NCI-H146 (cell line): ENCODE measurements at regions not wholly inside any gene's neighbourhood (a gene's known extent, or its start where the extent isn't known, plus 50 kb on each side); places are given as distances from the start of the nearest gene placed in this dataset.
A peak's percentile ranks its signal among the peaks of the same experiment; 100 is the strongest.

ENCODE experiments used
- DNase-seq: peaks from one replicate; lab custom pipeline; 2025; lab: John Stamatoyannopoulos, UW

- DNase-seq, result peak; percentile 64
These were observed 192.6 kb upstream of the NAV2 start for GRCh38 chr11:19519912-19520641.

- no peak for DNase-seq
These were observed 193.3 kb upstream of the NAV2 start for GRCh38 chr11:19519353-19519752.

DNA sequence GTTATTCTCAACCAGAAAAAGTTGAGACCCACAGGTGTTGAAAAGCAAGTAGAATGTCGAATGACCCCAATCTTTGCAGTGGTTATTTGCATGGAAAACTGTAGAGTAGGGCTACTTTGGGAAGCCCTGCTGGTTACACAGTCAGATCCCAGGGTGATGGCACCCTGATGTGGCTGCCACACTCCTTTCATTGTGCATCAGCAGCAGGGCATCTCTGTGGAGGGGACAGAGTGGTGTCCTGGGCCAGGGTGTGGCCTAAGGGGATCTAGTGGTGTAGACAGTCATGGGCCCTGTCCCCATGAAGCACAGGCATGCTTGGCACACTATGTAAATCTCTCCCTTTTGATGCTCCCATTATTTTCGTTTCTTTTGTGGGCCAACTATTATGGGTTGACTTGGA is 199.4 kb upstream of the NAV2 start:
- no peak for DNase-seq

DNA sequence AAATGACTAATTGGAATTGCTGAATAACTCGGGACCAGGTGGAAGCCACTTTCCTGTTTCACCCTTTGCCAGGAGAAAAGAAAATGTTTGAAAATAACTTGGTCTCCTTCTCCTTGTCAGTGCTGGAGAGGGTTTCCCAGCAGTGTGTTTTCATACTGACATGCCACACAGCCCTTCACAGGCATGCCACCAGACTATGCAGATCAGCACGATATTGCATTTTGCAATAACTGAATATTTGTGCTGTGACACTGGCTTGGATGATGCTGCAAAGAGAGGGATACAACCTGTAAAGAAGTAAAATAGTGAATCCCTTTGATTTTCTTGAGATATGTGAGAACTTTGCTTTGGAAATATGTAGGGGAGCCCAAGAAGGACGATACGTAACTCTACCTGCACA is 200.0 kb upstream of the NAV2 start:
- DNase-seq, result no peak

DNA sequence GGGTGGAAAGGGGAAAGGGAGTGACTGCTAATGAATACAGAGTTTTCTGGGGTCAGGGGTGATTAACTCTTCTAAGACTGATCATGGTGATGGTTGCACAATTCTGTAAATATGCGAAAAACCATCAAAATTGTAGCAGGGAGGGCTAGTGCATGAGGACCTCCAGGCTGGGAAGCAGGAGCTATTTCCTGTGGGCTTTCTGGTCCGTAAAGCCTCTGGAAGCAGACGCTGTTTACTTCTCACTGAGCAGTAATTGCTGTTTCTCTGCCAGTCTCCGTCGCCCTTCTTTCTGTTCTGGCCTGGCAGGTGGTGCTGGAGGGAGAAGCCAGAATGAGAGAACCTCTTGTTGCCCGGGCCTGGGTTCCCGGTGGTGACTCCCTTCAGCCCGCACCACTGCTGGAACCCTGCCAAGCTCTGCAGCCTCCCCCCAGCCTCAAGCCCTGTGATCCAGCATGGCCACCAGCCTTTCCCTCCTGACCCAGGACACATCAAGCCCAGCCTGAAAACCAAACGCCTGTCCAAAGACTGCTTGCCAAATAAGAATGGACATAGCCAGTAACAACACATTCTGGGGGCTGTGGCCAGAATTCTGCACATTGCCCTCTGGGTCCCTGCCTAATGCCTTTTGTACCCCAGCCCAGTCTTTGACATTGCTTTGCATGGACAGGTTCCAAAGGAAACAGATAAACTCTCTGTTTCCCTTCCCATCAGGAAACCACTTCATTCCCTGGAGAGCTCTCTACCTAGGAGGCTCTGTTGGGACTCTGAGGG is 201.0 kb upstream of the NAV2 start:
- peak; percentile 57 for DNase-seq

DNA sequence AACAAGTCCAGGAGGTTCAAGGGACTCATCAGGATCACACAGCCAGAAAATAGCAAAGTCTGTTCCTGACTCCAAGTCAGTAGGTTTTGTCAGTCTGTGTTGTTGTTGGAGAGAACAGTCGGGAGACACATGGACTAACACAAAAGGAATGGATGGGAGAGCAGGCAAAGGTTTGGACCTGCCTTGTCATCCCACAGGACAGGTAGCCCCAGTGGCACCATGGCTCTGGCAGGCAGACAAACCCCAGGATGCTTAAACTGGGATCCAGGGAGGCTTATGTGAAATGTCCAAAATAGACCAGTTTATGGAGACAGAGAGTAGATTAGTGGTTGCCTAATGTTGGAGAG is 201.6 kb upstream of the NAV2 start:
- DNase-seq, result no peak

GRCh38 chr11:19510468-19510867 is 202.2 kb upstream of the NAV2 start:
- DNase-seq, result no peak

GRCh38 chr11:19509215-19509614 is 203.4 kb upstream of the NAV2 start:
- no peak for DNase-seq

GRCh38 chr11:19508165-19508564 is 204.5 kb upstream of the NAV2 start:
- no peak for DNase-seq

DNA sequence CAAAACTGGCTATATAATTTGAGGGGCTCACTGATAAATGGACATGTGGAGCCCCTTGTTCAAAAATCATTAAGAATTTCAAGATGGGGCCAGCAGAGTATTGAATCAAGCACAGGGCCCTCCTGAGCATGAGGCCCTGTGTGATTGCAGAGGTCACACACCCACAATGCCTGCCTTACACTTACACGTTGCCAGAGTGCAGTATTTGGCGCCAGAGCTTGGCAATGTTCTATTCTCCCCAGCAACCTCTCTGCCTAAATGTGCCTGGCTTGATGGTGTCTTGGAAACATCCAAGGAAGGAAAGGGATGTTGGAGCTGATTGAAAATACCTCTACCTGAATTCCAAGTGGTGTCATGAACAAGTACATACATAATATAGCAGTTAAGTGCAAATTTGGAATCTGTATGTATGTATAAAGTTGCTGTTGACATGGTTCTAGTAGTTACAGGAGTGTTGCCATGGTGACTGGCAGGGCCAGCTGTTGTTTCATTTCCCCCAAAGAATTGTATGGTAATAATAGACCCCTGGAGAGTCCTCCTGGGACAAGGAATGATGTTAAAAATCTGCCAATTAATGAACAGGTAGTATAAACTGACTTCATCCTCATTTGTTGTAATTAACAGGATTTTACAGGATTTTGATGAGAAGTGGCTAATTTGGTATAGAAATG is 205.7 kb upstream of the NAV2 start:
- no peak for DNase-seq

- DNase-seq, result no peak
These were observed 209.9 kb upstream of the NAV2 start for GRCh38 chr11:19502691-19503253.

DNA sequence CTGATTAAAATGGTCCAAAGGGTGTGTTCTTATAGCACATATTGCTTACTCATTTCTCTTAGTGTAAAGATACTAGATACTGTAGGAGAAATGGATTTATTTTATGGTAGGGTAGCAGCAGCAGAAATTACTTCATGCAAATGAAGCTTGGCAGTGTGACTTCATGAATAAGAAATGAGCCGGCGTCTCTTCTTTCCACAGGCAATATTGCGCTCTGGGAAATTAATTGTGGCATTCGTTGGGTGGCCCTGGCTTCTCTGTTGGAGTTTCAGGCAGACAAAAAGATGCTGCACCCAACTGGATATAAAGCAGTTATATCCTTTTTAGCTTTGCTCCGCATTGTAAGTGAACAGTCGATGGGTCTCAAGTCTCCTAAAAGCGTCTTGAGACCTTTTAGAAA is 211.0 kb upstream of the NAV2 start:
- DNase-seq, result no peak

GRCh38 chr11:19499999-19500398 is 212.6 kb upstream of the NAV2 start:
- DNase-seq, result no peak

DNA sequence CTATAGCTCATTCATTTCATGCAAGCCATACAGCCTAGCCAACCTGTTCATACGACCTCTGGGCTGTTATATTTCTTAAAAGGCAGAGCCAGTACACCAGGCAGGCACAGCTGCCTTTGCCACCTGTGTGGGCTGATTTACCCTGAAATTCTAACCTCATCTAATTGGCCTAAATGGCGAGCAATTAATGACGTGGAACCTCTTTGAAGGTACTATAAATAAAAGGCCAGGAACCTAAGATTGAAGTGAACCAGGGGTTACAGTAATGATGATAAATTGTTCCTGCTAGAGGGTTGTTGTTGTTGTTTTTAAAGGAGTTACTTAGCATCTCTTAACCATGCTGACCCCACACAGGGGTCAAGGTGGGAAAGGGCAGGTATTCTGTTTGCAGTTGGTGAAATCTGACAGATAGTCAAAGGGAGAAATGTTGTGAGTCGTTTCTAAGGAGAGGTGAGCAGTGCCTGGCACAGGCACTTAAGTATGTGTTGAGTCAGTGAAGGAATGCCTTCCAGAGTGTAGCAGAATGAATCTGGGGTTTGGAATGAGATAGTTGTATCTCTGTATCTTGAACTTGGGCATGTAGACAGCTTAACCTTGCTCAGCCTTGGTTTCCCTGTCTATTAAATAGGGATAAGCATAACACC is 213.5 kb upstream of the NAV2 start:
- peak; percentile 68 for DNase-seq

DNA sequence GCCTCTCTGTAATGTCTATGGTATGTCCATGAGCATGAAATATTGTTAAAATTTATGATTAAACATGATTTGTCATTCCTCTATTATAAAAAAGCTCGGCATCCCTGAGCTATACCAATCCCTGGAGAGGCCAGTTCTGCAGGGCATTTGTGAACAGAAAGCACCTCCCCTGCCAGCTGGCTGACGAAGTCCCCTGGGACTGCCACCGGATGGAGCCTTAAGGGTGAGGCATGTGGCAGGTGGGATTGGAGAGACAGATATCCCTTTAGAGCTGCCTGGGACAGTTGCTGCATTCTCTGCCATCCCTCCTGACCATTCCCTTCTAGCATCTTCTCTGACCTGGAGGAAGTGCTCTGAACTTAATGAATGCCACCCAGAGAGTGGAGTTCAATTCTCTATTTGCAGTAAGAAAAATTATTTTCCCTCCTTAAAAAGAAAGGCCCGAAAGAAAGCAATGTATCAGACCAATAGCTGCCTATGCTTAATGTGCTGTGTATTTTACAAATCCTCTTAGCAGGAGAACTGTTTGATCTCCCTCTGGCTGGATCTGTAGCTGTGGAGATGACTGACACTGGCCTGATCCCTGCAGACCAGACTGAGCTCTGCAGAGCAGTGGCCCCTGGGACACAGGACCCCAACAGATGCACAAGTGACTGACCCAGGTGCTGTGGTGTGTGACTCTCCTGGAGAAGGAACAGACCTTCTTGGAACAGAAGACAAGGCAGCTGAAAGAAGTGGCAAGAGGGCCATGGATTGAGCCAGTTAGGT is 219.0 kb upstream of the NAV2 start:
- no peak for DNase-seq

DNA sequence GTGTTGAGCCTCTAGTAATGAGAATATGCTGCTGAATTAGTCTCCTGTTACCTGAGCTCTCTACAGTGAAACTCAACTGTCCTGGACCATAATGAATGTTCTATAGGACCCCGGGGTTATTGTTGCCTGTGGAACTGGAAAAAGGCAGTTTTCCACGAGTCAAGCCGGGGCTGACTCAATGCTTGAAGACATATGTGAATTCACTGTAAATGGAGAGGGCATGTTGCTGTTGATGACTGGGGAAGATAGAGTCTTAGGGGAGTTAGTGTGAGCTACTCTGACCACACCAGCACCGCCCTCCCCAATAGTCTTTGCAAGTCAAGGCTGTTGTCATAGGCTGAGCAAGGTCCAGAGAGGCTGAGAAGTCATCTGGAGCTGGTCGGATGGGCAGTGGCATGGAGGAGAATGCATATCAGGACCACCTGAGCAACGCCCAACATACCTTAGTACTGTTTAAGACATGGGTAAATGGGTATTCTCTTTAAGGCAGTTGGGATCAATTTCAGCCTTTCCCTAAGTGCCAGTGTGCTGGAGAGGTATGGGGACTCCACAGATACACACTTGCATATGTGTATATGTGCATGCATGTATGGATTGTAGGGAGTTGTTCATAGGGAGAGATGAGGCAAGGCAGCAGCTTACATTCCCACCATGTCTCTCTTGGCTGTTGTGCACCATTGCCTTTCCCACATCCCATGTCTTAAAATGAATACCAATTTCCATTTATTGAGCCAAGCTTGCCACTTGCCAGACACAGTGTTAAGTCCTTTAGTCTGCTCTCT is 230.1 kb upstream of the NAV2 start:
- DNase-seq, result no peak

GRCh38 chr11:19480540-19480939 is 232.1 kb upstream of the NAV2 start:
- DNase-seq, result no peak

- DNase-seq, result no peak
These were observed 233.7 kb upstream of the NAV2 start for GRCh38 chr11:19478891-19479290.

DNA sequence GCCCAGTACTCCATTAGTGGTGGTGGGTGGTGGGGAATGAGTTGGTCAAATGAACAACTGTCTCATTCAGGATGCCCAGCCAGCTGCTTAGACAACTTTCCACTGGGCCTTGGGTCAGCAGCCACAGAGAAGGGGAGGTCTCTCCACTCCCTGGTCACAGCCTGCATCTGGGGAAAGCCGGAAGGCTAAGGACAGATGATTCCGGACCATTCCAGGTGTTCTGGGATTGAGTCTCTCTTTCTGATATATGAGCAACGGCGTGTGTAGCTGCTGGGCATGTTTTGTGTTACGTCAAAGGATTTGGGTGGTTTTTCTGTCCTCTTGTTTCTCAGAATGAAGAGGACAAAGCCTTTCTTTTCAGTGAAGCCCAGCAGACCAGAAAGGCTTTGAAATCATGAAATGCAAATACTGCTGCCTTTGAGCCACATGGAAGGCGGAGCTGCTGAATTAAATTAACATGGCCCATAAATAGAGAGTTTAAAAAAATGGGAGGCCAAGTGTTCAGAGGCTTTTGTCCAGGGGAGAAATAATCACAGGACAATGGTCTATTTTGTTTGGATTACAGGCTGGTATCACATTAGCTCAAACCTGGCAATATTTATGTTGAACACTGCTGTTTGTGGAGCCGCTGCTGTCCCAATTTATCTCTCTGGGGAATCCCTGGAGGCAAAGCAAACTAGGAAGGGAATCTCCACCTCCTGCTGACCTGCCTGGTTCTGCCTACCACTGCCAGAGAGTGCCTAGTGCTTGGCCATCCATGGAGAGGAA is 234.4 kb upstream of the E2F8 start:
- peak; percentile 89 for DNase-seq

GRCh38 chr11:19474211-19474610 is 233.5 kb upstream of the E2F8 start:
- DNase-seq, result no peak
